H9 (cell line): ENCODE measurements at regions not wholly inside any gene's neighbourhood (a gene's known extent, or its start where the extent isn't known, plus 50 kb on each side); places are given as distances from the start of the nearest gene placed in this dataset.

Experiments
- DNase-seq: peaks from one replicate; pipeline ENCODE4 v3.0.0-alpha.2; 2017
- H2AFZ ChIP-seq: one replicate; pipeline ENCODE4 v1.6.1; 2013; ENCODE audit warnings: mild to moderate bottlenecking, low read length, control low read depth, moderate library complexity
- H2AK5ac ChIP-seq: 2 replicates; pipeline ENCODE4 v1.6.1; 2013; ENCODE audit warnings: low read length, control low read depth, mixed read lengths; ENCODE audit not compliant: insufficient read length
- H2BK120ac ChIP-seq: one replicate; pipeline ENCODE4 v1.6.1; 2013; ENCODE audit warnings: low read depth, mild to moderate bottlenecking, low read length, control low read depth, inconsistent platforms; ENCODE audit not compliant: poor library complexity, severe bottlenecking
- H2BK12ac ChIP-seq: 2 replicates; pipeline ENCODE4 v1.6.1; 2013; ENCODE audit warnings: low read length, control low read depth, mixed read lengths, low read depth; ENCODE audit not compliant: insufficient read length
- H2BK15ac ChIP-seq: 2 replicates; pipeline ENCODE4 v1.6.1; 2013; ENCODE audit warnings: low read depth, low read length, control low read depth
- H2BK20ac ChIP-seq: one replicate; pipeline ENCODE4 v1.6.1; 2013; ENCODE audit warnings: low read depth, mild to moderate bottlenecking, low read length, control low read depth, inconsistent platforms; ENCODE audit not compliant: poor library complexity, severe bottlenecking
- H2BK5ac ChIP-seq: 2 replicates; pipeline ENCODE4 v1.6.1; 2013; ENCODE audit warnings: low read length, control low read depth, mixed read lengths; ENCODE audit not compliant: insufficient read length
- H3K14ac ChIP-seq: 2 replicates; pipeline ENCODE4 v1.6.1; 2013; ENCODE audit warnings: low read length, control low read depth; ENCODE audit not compliant: insufficient read depth
- H3K18ac ChIP-seq: 2 replicates; pipeline ENCODE4 v1.6.1; 2013; ENCODE audit warnings: low read depth, mild to moderate bottlenecking, mixed read lengths, low read length, control low read depth; ENCODE audit not compliant: insufficient read length
- H3K23ac ChIP-seq: 2 replicates; pipeline ENCODE4 v1.6.1; 2013; ENCODE audit warnings: low read length, control low read depth, mixed read lengths, low read depth; ENCODE audit not compliant: insufficient read length
- H3K23me2 ChIP-seq: 2 replicates; pipeline ENCODE4 v1.6.1; 2013; ENCODE audit warnings: low read depth, mild to moderate bottlenecking, mixed read lengths, low read length, control low read depth; ENCODE audit not compliant: insufficient read length, poor library complexity, severe bottlenecking
- H3K27ac ChIP-seq: 2 replicates; pipeline ENCODE4 v1.5.1; 2013; ENCODE audit warnings: low read length, control low read depth, mixed read lengths, low read depth; ENCODE audit not compliant: insufficient read length
- H3K27me3 ChIP-seq: 2 replicates; pipeline ENCODE4 v1.6.1; 2013; ENCODE audit warnings: low read length, control low read depth, inconsistent platforms; ENCODE audit not compliant: insufficient read depth
- H3K4ac ChIP-seq: 2 replicates; pipeline ENCODE4 v1.6.1; 2013; ENCODE audit warnings: low read depth, mild to moderate bottlenecking, control low read depth, inconsistent platforms, low read length, moderate library complexity
- H3K4me1 ChIP-seq: 2 replicates; pipeline ENCODE4 v1.6.1; 2013; ENCODE audit warnings: low read length, control low read depth, inconsistent platforms; ENCODE audit not compliant: insufficient read depth
- H3K4me2 ChIP-seq: 2 replicates; pipeline ENCODE4 v1.6.1; 2013; ENCODE audit warnings: low read length, control low read depth, mixed read lengths; ENCODE audit not compliant: insufficient read length, insufficient read depth
- H3K56ac ChIP-seq: 2 replicates; pipeline ENCODE4 v1.6.1; 2013; ENCODE audit warnings: low read depth, mild to moderate bottlenecking, mixed read lengths, low read length, control low read depth; ENCODE audit not compliant: insufficient read length
- H3K79me1 ChIP-seq: 2 replicates; pipeline ENCODE4 v1.6.1; 2013; ENCODE audit warnings: low read depth, mild to moderate bottlenecking, moderate library complexity, low read length, control low read depth, inconsistent platforms; ENCODE audit not compliant: insufficient read depth, poor library complexity, severe bottlenecking
- H3K79me2 ChIP-seq: 2 replicates; pipeline ENCODE4 v1.6.1; 2013; ENCODE audit warnings: low read length, control low read depth, inconsistent platforms; ENCODE audit not compliant: insufficient read depth
- H3K9ac ChIP-seq: 2 replicates; pipeline ENCODE4 v1.6.1; 2013; ENCODE audit warnings: low read length, control low read depth, mixed read lengths; ENCODE audit not compliant: insufficient read length; ENCODE audit errors: extremely low read depth
- H3K9me3 ChIP-seq: one replicate; pipeline ENCODE4 v1.6.1; 2013; ENCODE audit warnings: low read depth, low read length, inconsistent platforms; ENCODE audit not compliant: control insufficient read depth
- H3T11ph ChIP-seq: one replicate; pipeline ENCODE4 v1.6.1; 2013; ENCODE audit warnings: mild to moderate bottlenecking, low read length, control low read depth, inconsistent platforms
- H4K20me1 ChIP-seq: one replicate; pipeline ENCODE4 v1.6.1; 2013; ENCODE audit not compliant: control insufficient read depth, insufficient read length, insufficient read depth
- H4K5ac ChIP-seq: 2 replicates; pipeline ENCODE4 v1.6.1; 2013; ENCODE audit warnings: low read depth, mild to moderate bottlenecking, mixed read lengths, low read length, control low read depth; ENCODE audit not compliant: insufficient read length
- H4K8ac ChIP-seq: replicated peaks from 2 replicates; pipeline ENCODE4 v1.6.1; 2013; ENCODE audit warnings: low read length, control low read depth, mixed read lengths, low read depth; ENCODE audit not compliant: insufficient read length
- H4K91ac ChIP-seq: 2 replicates; pipeline ENCODE4 v1.6.1; 2013; ENCODE audit warnings: low read depth, mild to moderate bottlenecking, moderate library complexity, mixed read lengths, low read length, control low read depth; ENCODE audit not compliant: insufficient read length
- H3K27ac Mint-ChIP-seq, 3 experiments: 2 replicates in 2 of 3; 3 replicates in 1 of 3; pipeline ENCODE4 v1.8.0; 2020 to 2021; ENCODE audit warnings: mixed read lengths in 3 of 3, mild to moderate bottlenecking in 1 of 3, moderate library complexity in 1 of 3
- H3K27me3 Mint-ChIP-seq: 2 replicates; pipeline ENCODE4 v1.8.0; 2021; ENCODE audit warnings: low read depth, mild to moderate bottlenecking, moderate library complexity, mixed read lengths
- H3K36me3 Mint-ChIP-seq, 3 experiments: 2 replicates in 2 of 3; 3 replicates in 1 of 3; pipeline ENCODE4 v1.8.0; 2020 to 2021; ENCODE audit warnings: low read depth in 3 of 3, mixed read lengths in 3 of 3; ENCODE audit not compliant: insufficient read depth in 1 of 3
- H3K4me1 Mint-ChIP-seq, 2 experiments: 2 replicates each; pipeline ENCODE4 v1.8.0; 2020; ENCODE audit warnings: mixed read lengths in 2 of 2
- H3K4me3 Mint-ChIP-seq, 2 experiments: 2 replicates in 1 of 2; 3 replicates in 1 of 2; pipeline ENCODE4 v1.8.0; 2020 to 2021; ENCODE audit warnings: mild to moderate bottlenecking in 2 of 2, mixed read lengths in 2 of 2, moderate library complexity in 1 of 2
- H3K9me3 Mint-ChIP-seq, 2 experiments: 2 replicates in 1 of 2; 3 replicates in 1 of 2; pipeline ENCODE4 v1.8.0; 2020; ENCODE audit warnings: mild to moderate bottlenecking in 2 of 2, mixed read lengths in 2 of 2, moderate library complexity in 1 of 2
- CTCF ChIP-seq: fragments of 200-600 bp; sonication (generic); conservative IDR thresholded peaks from 3 replicates; pipeline ENCODE4 v1.8.0; 2021; ENCODE audit warnings: antibody characterized with exemption, mild to moderate bottlenecking
- WGBS: extraction: QIAGEN DNeasy Blood & Tissue Kit; methylation state at CpG from one replicate; pipeline ENCODE4 v1.1.7; 2013; ENCODE audit warnings: missing lambda C conversion rate, low lambda C conversion rate, mixed read lengths; ENCODE audit not compliant: insufficient read length; ENCODE audit errors: extremely low coverage; 5-methylcytosine and 5-hydroxymethylcytosine counted together

- Mint-ChIP-seq H3K36me3 (no peaks in the 10 kb centered on the region), H3K27me3 (no peaks in the 10 kb centered on the region), H3K9me3 (no peaks in the 10 kb centered on the region), H3K4me3 (no peak overlapping the region), H3K4me1 (no peaks in the 10 kb centered on the region), H3K27ac (no peak overlapping the region)
- H3K79me2 ChIP-seq, result no peaks in the 10 kb centered on the region
- H3K27ac ChIP-seq, result no peak overlapping the region
- no peak overlapping the region for H3K9ac ChIP-seq
- no peak for TF ChIP-seq CTCF
- H2BK20ac ChIP-seq, result no peak overlapping the region
- no peak overlapping the region for H2AK5ac ChIP-seq
- H3K18ac ChIP-seq, result no peak overlapping the region
- no peak overlapping the region for H3T11ph ChIP-seq
- 100% methylated on average over 2 of the region's 6 CpGs for WGBS
- H3K56ac ChIP-seq, result no peak overlapping the region
- no peak for DNase-seq
- no peaks in the 10 kb centered on the region for H3K79me1 ChIP-seq
- no peak overlapping the region for H4K8ac ChIP-seq
- H3K4ac ChIP-seq, result no peak overlapping the region
- H3K27me3 ChIP-seq, result no peaks in the 10 kb centered on the region
- no peak overlapping the region for H2BK12ac ChIP-seq
- no peaks in the 10 kb centered on the region for H3K23me2 ChIP-seq
- H3K14ac ChIP-seq, result no peak overlapping the region
- H2BK5ac ChIP-seq, result no peak overlapping the region
- no peak overlapping the region for H3K4me2 ChIP-seq
- no peak overlapping the region for H3K23ac ChIP-seq
- H2BK15ac ChIP-seq, result no peak overlapping the region
- H4K91ac ChIP-seq, result no peak overlapping the region
- no peak overlapping the region for H2BK120ac ChIP-seq
- H4K5ac ChIP-seq, result no peak overlapping the region
- H3K9me3 ChIP-seq, result no peaks in the 10 kb centered on the region
- no peak overlapping the region for H2AFZ ChIP-seq
- no peaks in the 10 kb centered on the region for H4K20me1 ChIP-seq
- no peaks in the 10 kb centered on the region for H3K4me1 ChIP-seq
Observed at GRCh38 chr2:168365094-168365621, 90.9 kb upstream of the CERS6 start.
